ENCODE measurements at regions not wholly inside any gene's neighbourhood (a gene's known extent, or its start where the extent isn't known, plus 50 kb on each side); places are given as distances from the start of the nearest gene placed in this dataset.
"Not testable (repeated sequence)": the region's sequence is repeated elsewhere in the genome, so short reads cannot be mapped to it uniquely, and the experiment has no call there.

- no peaks in the 10 kb centered on the region for H4K20me1 ChIP-seq (ENCODE audit: insufficient read depth)
- ChIA-PET RAD21 (ENCODE audit: low non-redundant PET in 1 of 2, low total read pairs in 2 of 2, uncharacterized antibody in 2 of 2, unreplicated experiment in 2 of 2) (no interaction called here), CTCF (no interaction called here), POLR2A (no interaction called here)
- H3K36me3 ChIP-seq (ENCODE audit: control insufficient read depth in 1 of 2, insufficient read depth in 2 of 2, low read length in 2 of 2): no peaks in the 10 kb centered on the region
- H3K9me2 ChIP-seq (ENCODE audit: insufficient read depth): no peaks in the 10 kb centered on the region
- no peaks in the 10 kb centered on the region for H3K79me2 ChIP-seq (ENCODE audit: insufficient read depth, low read length)
- DNase-seq (ENCODE audit: low read depth, low spot score) (no peak), ATAC-seq (no peak)
- no peak overlapping the region for H3K9ac ChIP-seq (ENCODE audit: low read length)
- intact Hi-C loops (cut with micrococcal nuclease): no loop called here
- no peaks in the 10 kb centered on the region for H3K4me1 ChIP-seq (ENCODE audit: control insufficient read depth in 1 of 2, insufficient read depth in 2 of 2, low read length in 2 of 2)
- BruUV-seq (replicated peaks): no TSS peak
- H3K4me3 ChIP-seq (replicated peaks in 1 of 2; ENCODE audit: low read depth in 1 of 2, low read length in 2 of 2): no peak overlapping the region
- no peak overlapping the region for H3K27ac ChIP-seq (ENCODE audit: low read depth, low read length)
- TF ChIP-seq ZBTB33 (IDR thresholded peaks at IDR 0.05; ENCODE audit: extremely low read depth, insufficient replicate concordance, low read length) (no peak), EZH2phosphoT487 (IDR thresholded peaks at IDR 0.05; ENCODE audit: borderline replicate concordance) (no peak), SIN3A (IDR thresholded peaks at IDR 0.05; ENCODE audit: low read depth) (no peak), SRF (IDR thresholded peaks at IDR 0.05; ENCODE audit: low read depth) (no peak), JUND (IDR thresholded peaks at IDR 0.05) (no peak), ZNF274 (IDR thresholded peaks at IDR 0.05; ENCODE audit: low read depth, low read length) (no peak), POLR2AphosphoS5 (IDR thresholded peaks at IDR 0.05; ENCODE audit: low read depth, low read length) (no peak), CBX3 (IDR thresholded peaks at IDR 0.05; ENCODE audit: low read depth) (no peak), ELF1 (IDR thresholded peaks at IDR 0.05; ENCODE audit: borderline replicate concordance, low read depth) (no peak), RAD21 (IDR thresholded peaks at IDR 0.05; ENCODE audit: low read depth) (no peak), YY1 (IDR thresholded peaks at IDR 0.05; ENCODE audit: extremely low read depth, insufficient replicate concordance, low read depth, low read length) (no peak), EGR1 (IDR thresholded peaks at IDR 0.05; ENCODE audit: low read depth) (no peak), SP1 (IDR thresholded peaks at IDR 0.05; ENCODE audit: low read depth) (no peak), FOSL1 (IDR thresholded peaks at IDR 0.05; ENCODE audit: low read depth) (no peak), CEBPB (IDR thresholded peaks at IDR 0.05; ENCODE audit: low read depth) (no peak), TCF7L2 (IDR thresholded peaks at IDR 0.05; ENCODE audit: borderline replicate concordance, extremely low read depth, insufficient read depth, insufficient read length) (no peak), ATF3 (IDR thresholded peaks at IDR 0.05) (no peak), POLR2A (IDR thresholded peaks at IDR 0.05; ENCODE audit: borderline replicate concordance, extremely low read depth, insufficient read depth, insufficient read length) (no peak)
- no peak overlapping the region for H3K4me2 ChIP-seq (ENCODE audit: low read length)
- H3K27me3 ChIP-seq (ENCODE audit: insufficient read depth, low read length): no peaks in the 10 kb centered on the region
- no peak overlapping the region for H2AFZ ChIP-seq (ENCODE audit: low read depth, low read length, poor library complexity, severe bottlenecking)
- no peaks in the 10 kb centered on the region for H3K9me3 ChIP-seq (ENCODE audit: control insufficient read depth in 1 of 2, insufficient read depth in 1 of 2, low read depth in 1 of 2, low read length in 2 of 2)
These were observed 55.1 kb upstream of the F9 start for GRCh38 chrX:139475432-139475831.

- ATAC-seq; BruUV-seq (replicated peaks); intact Hi-C loops (cut with micrococcal nuclease); CTCF ChIA-PET; H3K9me3 ChIP-seq (ENCODE audit: control insufficient read depth in 1 of 2, insufficient read depth in 1 of 2, low read depth in 1 of 2, low read length in 2 of 2); H2AFZ ChIP-seq (ENCODE audit: low read depth, low read length, poor library complexity, severe bottlenecking); POLR2A ChIA-PET; H3K4me2 ChIP-seq (ENCODE audit: low read length); H3K9me2 ChIP-seq (ENCODE audit: insufficient read depth); H3K79me2 ChIP-seq (ENCODE audit: insufficient read depth, low read length); H3K27ac ChIP-seq (ENCODE audit: low read depth, low read length); DNase-seq (ENCODE audit: low read depth, low spot score); H4K20me1 ChIP-seq (ENCODE audit: insufficient read depth); H3K4me3 ChIP-seq (replicated peaks in 1 of 2; ENCODE audit: low read depth in 1 of 2, low read length in 2 of 2); H3K9ac ChIP-seq (ENCODE audit: low read length); H3K4me1 ChIP-seq (ENCODE audit: control insufficient read depth in 1 of 2, insufficient read depth in 2 of 2, low read length in 2 of 2); H3K27me3 ChIP-seq (ENCODE audit: insufficient read depth, low read length); H3K36me3 ChIP-seq (ENCODE audit: control insufficient read depth in 1 of 2, insufficient read depth in 2 of 2, low read length in 2 of 2); RAD21 ChIA-PET (ENCODE audit: low non-redundant PET in 1 of 2, low total read pairs in 2 of 2, uncharacterized antibody in 2 of 2, unreplicated experiment in 2 of 2): not testable (repeated sequence)
These were observed 68.6 kb upstream of the F9 start for GRCh38 chrX:139461945-139462344.

Data from HCT116 (cell line).